IMR-90 (cell line): ENCODE measurements at regions not wholly inside any gene's neighbourhood (a gene's known extent, or its start where the extent isn't known, plus 50 kb on each side); places are given as distances from the start of the nearest gene placed in this dataset.

Source experiments
- ELK1 ChIP-seq: fragments of 150-350 bp; IDR thresholded peaks from 2 replicates; pipeline ENCODE4 v1.6.1; 2016; ENCODE audit warnings: low read depth, mild to moderate bottlenecking, low read length, moderate library complexity, borderline replicate concordance
- POLR2A ChIP-seq: IDR thresholded peaks from 2 replicates; pipeline ENCODE4 v1.6.1; 2012; ENCODE audit warnings: mild to moderate bottlenecking, low read depth, low read length
- SMC3 ChIP-seq: fragments of 150-350 bp; IDR thresholded peaks from 2 replicates; pipeline ENCODE4 v1.6.1; 2016; ENCODE audit warnings: low read depth, mild to moderate bottlenecking, antibody characterized with exemption, low read length, moderate library complexity
- TF ChIP-seq, protein P1 (sequence below): conservative IDR thresholded peaks from 2 replicates; pipeline ENCODE4 v1.5.1; 2012; ENCODE audit warnings: mild to moderate bottlenecking, low read depth, low read length, improper control_type of control experiment

GRCh38 chr4:66028668-66029067 lies 358.4 kb upstream of the EPHA5 start:
- TF ChIP-seq, protein P1, sequence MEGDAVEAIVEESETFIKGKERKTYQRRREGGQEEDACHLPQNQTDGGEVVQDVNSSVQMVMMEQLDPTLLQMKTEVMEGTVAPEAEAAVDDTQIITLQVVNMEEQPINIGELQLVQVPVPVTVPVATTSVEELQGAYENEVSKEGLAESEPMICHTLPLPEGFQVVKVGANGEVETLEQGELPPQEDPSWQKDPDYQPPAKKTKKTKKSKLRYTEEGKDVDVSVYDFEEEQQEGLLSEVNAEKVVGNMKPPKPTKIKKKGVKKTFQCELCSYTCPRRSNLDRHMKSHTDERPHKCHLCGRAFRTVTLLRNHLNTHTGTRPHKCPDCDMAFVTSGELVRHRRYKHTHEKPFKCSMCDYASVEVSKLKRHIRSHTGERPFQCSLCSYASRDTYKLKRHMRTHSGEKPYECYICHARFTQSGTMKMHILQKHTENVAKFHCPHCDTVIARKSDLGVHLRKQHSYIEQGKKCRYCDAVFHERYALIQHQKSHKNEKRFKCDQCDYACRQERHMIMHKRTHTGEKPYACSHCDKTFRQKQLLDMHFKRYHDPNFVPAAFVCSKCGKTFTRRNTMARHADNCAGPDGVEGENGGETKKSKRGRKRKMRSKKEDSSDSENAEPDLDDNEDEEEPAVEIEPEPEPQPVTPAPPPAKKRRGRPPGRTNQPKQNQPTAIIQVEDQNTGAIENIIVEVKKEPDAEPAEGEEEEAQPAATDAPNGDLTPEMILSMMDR, result no peak
- TF ChIP-seq ELK1, result no peak
- TF ChIP-seq SMC3, result no peak
- no peak for TF ChIP-seq POLR2A
